ENCODE measurements at regions not wholly inside any gene's neighbourhood (a gene's known extent, or its start where the extent isn't known, plus 50 kb on each side); places are given as distances from the start of the nearest gene placed in this dataset.

- H3K4me2 ChIP-seq (ENCODE audit: low read depth, low read length) = no peak overlapping the region
- H3K9ac ChIP-seq (ENCODE audit: low read length) = no peak overlapping the region
- H3K4me3 ChIP-seq (ENCODE audit: low read length) = no peak overlapping the region
- no peaks in the 10 kb centered on the region for H3K27me3 ChIP-seq (replicated peaks; ENCODE audit: insufficient read depth, low read length)
- no peaks in the 10 kb centered on the region for H3K36me3 ChIP-seq (replicated peaks; ENCODE audit: insufficient read depth, low read length)
- no peaks in the 10 kb centered on the region for H3K4me1 ChIP-seq (ENCODE audit: low read length)
- no peaks in the 10 kb centered on the region for H3F3A ChIP-seq (ENCODE audit: insufficient read depth, low read length)
- H3K9me3 ChIP-seq (replicated peaks; ENCODE audit: insufficient read depth, low read length) = no peaks in the 10 kb centered on the region
- H3K27ac ChIP-seq (ENCODE audit: low read length) = no peak overlapping the region
- no peaks in the 10 kb centered on the region for H3K79me2 ChIP-seq (ENCODE audit: low read length)
- TF ChIP-seq EZH2 (optimal IDR thresholded peaks at IDR 0.05; ENCODE audit: low read depth, low read length) (no peak), EZH2phosphoT487 (IDR thresholded peaks at IDR 0.05; ENCODE audit: low read length) (no peak)
- TF ChIP-seq, protein P1, sequence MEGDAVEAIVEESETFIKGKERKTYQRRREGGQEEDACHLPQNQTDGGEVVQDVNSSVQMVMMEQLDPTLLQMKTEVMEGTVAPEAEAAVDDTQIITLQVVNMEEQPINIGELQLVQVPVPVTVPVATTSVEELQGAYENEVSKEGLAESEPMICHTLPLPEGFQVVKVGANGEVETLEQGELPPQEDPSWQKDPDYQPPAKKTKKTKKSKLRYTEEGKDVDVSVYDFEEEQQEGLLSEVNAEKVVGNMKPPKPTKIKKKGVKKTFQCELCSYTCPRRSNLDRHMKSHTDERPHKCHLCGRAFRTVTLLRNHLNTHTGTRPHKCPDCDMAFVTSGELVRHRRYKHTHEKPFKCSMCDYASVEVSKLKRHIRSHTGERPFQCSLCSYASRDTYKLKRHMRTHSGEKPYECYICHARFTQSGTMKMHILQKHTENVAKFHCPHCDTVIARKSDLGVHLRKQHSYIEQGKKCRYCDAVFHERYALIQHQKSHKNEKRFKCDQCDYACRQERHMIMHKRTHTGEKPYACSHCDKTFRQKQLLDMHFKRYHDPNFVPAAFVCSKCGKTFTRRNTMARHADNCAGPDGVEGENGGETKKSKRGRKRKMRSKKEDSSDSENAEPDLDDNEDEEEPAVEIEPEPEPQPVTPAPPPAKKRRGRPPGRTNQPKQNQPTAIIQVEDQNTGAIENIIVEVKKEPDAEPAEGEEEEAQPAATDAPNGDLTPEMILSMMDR (IDR thresholded peaks at IDR 0.05; ENCODE audit: low read length) = no peak
- H3K9me2 ChIP-seq (replicated peaks; ENCODE audit: insufficient read depth, low read length) = no peaks in the 10 kb centered on the region
- no peaks in the 10 kb centered on the region for H4K20me1 ChIP-seq (ENCODE audit: insufficient read depth, low read length)
- peak; percentile 4 for DNase-seq
- H2AFZ ChIP-seq (ENCODE audit: low read length) = no peak overlapping the region
These were observed 90.4 kb upstream of the ZC3H11B start for GRCh38 chr1:219703368-219703639.

DNA sequence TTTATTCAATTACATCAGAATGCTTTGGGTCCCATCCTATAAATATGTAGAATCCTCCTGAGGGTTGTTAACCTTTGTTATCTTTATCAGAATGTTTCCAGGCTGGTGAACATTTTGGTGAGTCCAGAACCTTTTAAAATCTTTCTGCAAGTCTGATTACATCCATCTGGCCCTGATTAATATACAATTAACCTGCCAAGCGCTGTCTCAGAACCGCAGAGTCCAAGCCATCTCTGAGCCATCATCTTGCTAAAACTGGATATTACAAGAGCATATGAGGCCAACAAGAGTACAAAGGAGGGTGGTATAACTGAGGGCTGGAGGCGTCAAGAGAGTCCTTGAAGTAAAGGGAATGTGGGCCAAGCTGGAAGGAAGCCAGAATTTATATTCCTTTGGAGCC is 88.6 kb upstream of the ZC3H11B start:
- no peaks in the 10 kb centered on the region for H3K79me2 ChIP-seq (ENCODE audit: low read length)
- H3K27me3 ChIP-seq (replicated peaks; ENCODE audit: insufficient read depth, low read length) = no peaks in the 10 kb centered on the region
- no peaks in the 10 kb centered on the region for H3K9me3 ChIP-seq (replicated peaks; ENCODE audit: insufficient read depth, low read length)
- no peak overlapping the region for H3K4me2 ChIP-seq (ENCODE audit: low read depth, low read length)
- H3K27ac ChIP-seq (ENCODE audit: low read length) = no peak overlapping the region
- no peaks in the 10 kb centered on the region for H3K36me3 ChIP-seq (replicated peaks; ENCODE audit: insufficient read depth, low read length)
- no peaks in the 10 kb centered on the region for H4K20me1 ChIP-seq (ENCODE audit: insufficient read depth, low read length)
- DNase-seq = peak; percentile 3
- no peaks in the 10 kb centered on the region for H3F3A ChIP-seq (ENCODE audit: insufficient read depth, low read length)
- no peak for TF ChIP-seq EZH2 (optimal IDR thresholded peaks at IDR 0.05; ENCODE audit: low read depth, low read length)
- no peak overlapping the region for H3K9ac ChIP-seq (ENCODE audit: low read length)
- H3K9me2 ChIP-seq (replicated peaks; ENCODE audit: insufficient read depth, low read length) = no peaks in the 10 kb centered on the region
- no peak overlapping the region for H3K4me3 ChIP-seq (ENCODE audit: low read length)
- H2AFZ ChIP-seq (ENCODE audit: low read length) = no peak overlapping the region
- H3K4me1 ChIP-seq (ENCODE audit: low read length) = no peaks in the 10 kb centered on the region

- DNase-seq = no peak
- Histone ChIP-seq H3K4me1 (ENCODE audit: low read length) (no peaks in the 10 kb centered on the region), H3K9me3 (replicated peaks; ENCODE audit: insufficient read depth, low read length) (no peaks in the 10 kb centered on the region), H3K9ac (ENCODE audit: low read length) (no peak overlapping the region), H3K27ac (ENCODE audit: low read length) (no peak overlapping the region), H3F3A (ENCODE audit: insufficient read depth, low read length) (no peaks in the 10 kb centered on the region), H3K79me2 (ENCODE audit: low read length) (no peaks in the 10 kb centered on the region), H3K4me2 (ENCODE audit: low read depth, low read length) (no peak overlapping the region), H3K27me3 (replicated peaks; ENCODE audit: insufficient read depth, low read length) (no peaks in the 10 kb centered on the region), H3K36me3 (replicated peaks; ENCODE audit: insufficient read depth, low read length) (no peaks in the 10 kb centered on the region), H3K9me2 (replicated peaks; ENCODE audit: insufficient read depth, low read length) (no peaks in the 10 kb centered on the region), H3K4me3 (ENCODE audit: low read length) (no peak overlapping the region), H4K20me1 (ENCODE audit: insufficient read depth, low read length) (no peaks in the 10 kb centered on the region), H2AFZ (ENCODE audit: low read length) (no peak overlapping the region)
- TF ChIP-seq EZH2phosphoT487 (IDR thresholded peaks at IDR 0.05; ENCODE audit: low read length) (no peak), EZH2 (optimal IDR thresholded peaks at IDR 0.05; ENCODE audit: low read depth, low read length) (no peak)
- TF ChIP-seq, protein P1 (IDR thresholded peaks at IDR 0.05; ENCODE audit: low read length) = no peak
These were observed 87.0 kb upstream of the ZC3H11B start for GRCh38 chr1:219699870-219700269.

DNA sequence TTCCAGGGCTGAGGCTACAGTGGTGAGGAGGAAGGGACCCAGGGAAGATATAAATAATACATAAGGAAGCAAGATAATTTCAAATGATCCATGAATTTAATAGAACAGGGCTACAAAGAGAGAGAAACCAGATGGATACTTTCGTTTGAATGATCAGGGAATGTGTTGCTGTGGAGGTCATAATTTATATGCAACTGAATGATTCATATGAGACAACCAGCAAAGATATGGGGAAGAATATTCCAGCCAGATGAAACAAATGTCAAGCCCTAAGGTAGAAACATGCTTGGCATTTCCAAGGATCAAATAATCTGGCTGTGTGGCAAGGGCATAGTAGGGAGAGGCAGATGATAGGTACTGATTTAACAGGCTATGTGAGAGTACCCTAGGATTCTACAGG is 84.8 kb upstream of the ZC3H11B start:
- Histone ChIP-seq H3K9ac (ENCODE audit: low read length) (no peak overlapping the region), H3K9me2 (replicated peaks; ENCODE audit: insufficient read depth, low read length) (no peaks in the 10 kb centered on the region), H3K36me3 (replicated peaks; ENCODE audit: insufficient read depth, low read length) (no peaks in the 10 kb centered on the region), H3K4me2 (ENCODE audit: low read depth, low read length) (no peak overlapping the region), H3K27me3 (replicated peaks; ENCODE audit: insufficient read depth, low read length) (no peaks in the 10 kb centered on the region), H3K27ac (ENCODE audit: low read length) (no peak overlapping the region), H3K9me3 (replicated peaks; ENCODE audit: insufficient read depth, low read length) (no peaks in the 10 kb centered on the region), H4K20me1 (ENCODE audit: insufficient read depth, low read length) (no peaks in the 10 kb centered on the region), H3K79me2 (ENCODE audit: low read length) (no peaks in the 10 kb centered on the region), H2AFZ (ENCODE audit: low read length) (no peak overlapping the region), H3K4me1 (ENCODE audit: low read length) (no peaks in the 10 kb centered on the region), H3K4me3 (ENCODE audit: low read length) (no peak overlapping the region), H3F3A (ENCODE audit: insufficient read depth, low read length) (no peaks in the 10 kb centered on the region)
- DNase-seq = peak; percentile 1
- TF ChIP-seq, protein P1 (IDR thresholded peaks at IDR 0.05; ENCODE audit: low read length) = no peak
- TF ChIP-seq EZH2 (optimal IDR thresholded peaks at IDR 0.05; ENCODE audit: low read depth, low read length) = no peak
- TF ChIP-seq EZH2phosphoT487 (IDR thresholded peaks at IDR 0.05; ENCODE audit: low read length) = no peak

All from MM.1S (cell line).